Iris pigment epithelial cell (primary cell): ENCODE measurements at regions not wholly inside any gene's neighbourhood (a gene's known extent, or its start where the extent isn't known, plus 50 kb on each side); places are given as distances from the start of the nearest gene placed in this dataset.

Experiments used
- DNase-seq: peaks from one replicate; pipeline ENCODE4 v3.0.0-alpha.2; 2011; ENCODE audit warnings: low read depth

DNA sequence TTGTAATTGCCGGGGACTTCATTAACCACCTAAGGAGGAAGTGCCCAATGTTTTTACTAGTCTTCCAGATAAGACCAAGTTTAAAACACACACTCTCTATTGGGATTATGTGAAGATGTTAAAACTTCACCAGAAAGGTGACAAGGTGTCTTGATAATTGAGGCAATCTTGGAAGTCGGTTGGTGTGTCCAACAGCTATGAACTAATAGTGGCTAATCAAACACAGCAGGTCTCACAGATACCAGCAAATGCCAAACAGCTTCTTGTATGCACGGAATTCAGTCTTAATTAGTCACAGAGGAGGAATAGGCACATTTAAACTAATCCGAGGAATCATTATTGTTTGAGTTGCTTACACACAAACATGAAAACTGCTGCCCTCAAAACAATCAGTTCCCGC is 214.5 kb downstream of the SEC61B start:
- no peak for DNase-seq

DNA sequence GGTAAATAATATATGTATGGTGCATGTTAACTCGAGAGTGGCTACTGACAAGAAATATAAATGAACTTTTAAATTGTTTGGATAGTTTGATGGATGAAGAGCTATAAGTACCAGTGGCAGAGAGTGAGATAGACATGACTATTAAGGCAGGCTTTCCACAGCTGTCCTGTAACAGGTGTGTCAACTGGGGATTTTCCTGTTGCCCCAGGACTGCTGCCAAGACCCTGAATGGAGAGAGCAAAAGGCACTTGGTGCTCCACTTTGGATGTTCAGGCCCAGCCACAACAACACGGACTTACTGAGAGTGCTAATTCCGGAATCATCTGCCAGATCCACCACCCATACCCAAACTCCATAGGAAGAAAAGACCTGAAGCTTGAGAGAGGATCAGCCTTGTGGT is 215.1 kb downstream of the SEC61B start:
- no peak for DNase-seq

DNA sequence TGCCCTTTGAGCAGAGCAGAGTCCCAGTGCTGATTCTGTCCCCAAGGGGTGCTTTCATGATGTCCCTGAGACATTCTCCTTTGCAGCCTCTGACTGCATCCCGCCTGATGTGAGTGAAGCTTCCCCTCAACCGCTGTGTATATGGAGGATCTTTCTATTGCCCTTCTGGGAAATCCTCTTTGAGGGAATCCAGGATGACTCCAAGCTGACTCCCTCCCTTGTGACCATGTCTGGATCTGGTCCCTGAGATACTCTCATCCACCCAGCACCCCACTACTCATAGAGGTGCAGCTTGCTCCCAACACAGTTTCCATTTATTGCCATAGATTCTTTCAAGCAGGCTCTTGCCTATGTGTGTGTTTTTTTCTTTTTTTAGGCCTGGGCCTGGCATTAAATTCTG is 216.5 kb downstream of the SEC61B start:
- no peak for DNase-seq

DNA sequence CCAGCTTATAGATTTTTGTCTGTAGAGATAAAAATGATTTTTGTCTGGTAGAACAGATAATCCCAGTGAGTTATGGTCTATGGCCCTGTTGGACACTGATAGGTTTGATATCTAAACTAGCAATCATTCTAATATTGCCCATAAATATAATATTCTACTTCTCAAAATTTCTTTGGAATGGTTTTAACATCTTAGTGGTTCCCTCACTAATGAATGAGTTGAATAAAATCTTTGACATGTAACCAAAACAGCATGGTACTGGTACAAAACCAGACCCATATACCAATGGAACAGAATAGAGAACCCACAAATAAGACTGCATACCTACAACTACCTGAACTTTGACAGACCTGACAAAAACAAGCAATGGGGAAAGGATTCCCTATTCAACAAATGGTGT is 219.7 kb downstream of the SEC61B start:
- DNase-seq: no peak

DNA sequence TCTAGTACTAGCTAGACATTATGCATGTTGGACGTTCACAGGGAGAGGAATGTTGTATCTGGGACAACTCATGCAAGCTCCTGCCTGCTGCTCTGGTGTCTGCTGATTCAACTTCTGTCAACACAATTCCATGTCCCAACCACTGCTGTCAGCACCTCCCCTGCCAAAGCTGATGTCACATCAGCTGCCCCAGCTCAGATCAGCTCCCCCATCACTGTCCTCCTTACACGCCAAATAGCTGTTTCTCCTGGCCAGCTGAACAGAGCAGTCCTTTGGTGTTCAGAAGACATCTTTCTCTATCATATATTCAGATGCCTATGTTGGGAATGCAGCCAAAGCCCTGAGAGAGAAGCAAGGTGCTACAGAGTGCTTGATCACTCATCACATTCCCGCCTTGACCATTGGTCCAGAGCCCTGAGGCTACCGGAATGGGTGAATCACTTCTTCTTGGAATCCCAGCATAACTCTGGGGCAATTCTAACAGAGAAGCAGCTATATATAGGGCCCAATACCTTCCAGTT is 223.3 kb downstream of the SEC61B start:
- peak; percentile 93 for DNase-seq

DNA sequence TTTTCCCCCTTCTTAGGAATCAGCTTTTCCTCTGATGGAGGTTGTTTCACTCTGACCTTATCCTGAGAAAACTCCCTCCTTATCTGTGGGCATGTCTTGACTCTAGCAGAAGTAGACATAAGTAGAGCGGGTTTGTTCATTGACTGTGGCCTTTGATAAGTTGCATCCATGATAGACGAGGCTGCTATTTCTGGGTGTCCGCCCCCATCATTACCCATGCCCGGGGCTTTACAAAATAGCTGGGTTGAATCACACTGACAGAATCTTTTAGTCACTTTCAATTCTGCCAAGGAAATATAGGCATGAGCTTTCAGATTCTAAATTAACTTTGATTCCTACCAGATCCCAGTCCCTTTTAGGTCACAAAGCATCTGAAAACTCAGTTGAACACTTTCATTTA is 223.8 kb downstream of the SEC61B start:
- DNase-seq: no peak

DNA sequence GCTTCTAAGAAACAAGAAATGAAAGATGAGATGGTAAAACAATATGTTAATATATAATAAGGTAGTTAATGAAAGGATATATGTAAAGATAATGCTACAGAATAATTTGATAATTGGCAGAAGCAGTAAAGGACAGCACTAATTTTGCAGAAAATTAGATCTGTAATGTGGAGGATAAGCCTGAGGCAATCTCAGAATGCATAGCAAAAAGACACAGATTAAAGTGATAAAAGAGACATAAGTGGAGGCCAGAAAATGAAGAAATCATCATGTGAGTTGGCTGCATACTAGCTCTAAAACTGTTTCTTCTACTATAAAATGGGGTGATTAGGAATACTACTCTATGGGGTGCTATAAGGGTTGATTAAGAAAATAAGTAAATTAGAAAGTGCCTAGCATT is 225.9 kb downstream of the SEC61B start:
- no peak for DNase-seq

DNA sequence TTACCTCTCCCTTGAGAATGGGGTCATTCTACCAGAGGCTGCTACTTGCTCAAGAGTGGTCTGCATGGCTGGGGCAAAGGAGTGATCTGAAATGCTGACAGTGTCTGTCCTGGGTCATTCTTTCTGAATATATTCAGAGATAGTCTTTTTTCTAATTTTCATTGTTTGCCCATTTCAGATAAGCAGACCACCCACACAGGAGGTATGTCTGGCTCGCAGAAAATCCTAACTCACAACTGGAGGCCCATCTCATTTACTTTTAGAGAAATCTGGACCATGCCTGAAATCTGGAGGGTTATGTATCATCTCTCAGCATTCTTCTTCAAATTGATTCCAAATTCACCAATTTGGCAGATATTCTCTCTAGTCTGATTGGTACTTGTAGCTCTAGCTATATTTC is 227.6 kb downstream of the SEC61B start:
- no peak for DNase-seq

DNA sequence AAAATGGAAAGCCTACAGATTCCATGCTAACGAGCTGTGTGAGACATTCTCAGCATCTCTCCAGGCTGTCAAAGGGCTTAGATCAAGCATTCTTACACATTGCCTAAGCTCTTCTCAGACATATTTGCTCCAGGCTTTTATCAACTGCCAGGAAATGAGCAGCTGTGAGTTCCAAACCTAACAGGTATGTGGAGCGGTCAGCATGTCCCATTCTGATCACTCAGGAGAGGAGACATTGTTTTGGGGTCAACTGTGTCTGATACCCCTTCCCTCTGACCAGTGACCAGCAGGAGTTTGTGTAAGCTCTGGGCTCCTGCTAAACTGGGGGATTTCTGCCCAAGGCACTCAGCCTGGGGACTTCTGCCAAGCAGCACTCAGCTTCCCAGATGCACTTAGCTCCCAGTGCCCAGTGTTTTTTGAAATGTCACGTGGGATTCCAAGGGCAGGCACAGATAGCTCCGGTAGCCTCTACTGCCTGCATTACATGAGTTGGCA is 229.1 kb downstream of the SEC61B start:
- peak; percentile 21 for DNase-seq

DNA sequence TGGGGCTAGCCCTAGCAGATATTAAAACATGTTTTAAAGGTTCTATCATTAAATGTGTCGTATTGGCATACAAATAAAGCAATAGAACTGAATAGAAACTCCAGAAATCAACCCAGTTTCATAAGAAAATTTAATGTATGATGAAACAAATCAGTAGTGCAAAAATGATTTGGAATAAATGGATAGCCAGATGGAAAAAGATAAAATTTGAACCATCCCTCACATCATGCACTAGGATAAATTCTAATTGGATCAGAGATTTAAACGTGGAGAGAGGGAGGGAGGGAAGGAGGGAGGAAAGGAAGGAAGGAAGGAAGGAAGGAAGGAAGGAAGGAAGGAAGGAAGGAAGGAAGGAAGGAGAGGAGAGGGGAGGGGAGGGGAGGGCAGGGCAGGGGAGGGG is 235.3 kb downstream of the SEC61B start:
- no peak for DNase-seq

DNA sequence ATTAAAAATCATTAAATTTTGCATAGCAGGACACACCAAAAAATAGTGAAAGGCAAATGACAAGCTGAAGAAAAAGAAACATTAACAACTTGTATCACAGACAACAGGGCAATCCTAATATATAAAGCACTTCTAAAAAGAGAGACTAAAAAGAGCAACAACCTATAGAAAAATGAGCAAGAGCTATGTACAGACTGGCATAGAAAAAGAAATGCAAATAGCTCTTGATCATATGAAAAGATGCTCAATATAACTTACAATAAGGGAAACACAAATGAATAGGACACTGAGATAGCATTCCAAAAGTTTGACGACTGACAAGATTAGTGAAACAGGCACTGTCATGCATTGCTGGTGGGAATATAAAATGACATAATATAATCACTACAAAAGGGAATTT is 235.9 kb downstream of the SEC61B start:
- DNase-seq: no peak

DNA sequence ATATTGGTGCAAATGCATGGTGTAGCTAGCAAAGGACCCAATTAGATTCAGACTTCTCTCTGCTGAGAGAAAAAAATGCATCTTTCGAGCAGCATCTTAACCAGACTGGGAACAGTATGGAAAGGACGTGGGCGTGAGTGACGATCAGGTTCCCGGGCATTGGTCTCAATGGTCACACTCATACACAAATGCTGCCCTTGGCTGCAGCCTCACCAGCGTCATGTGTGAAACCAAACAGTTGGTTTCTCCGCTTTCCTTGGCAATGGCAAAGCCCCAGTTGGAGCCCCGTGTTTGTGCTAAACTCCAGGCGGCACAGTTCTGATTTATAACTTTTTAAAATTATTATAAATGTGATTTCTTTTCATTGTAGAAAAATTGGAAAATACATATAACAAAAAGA is 237.8 kb downstream of the SEC61B start:
- DNase-seq: no peak

DNA sequence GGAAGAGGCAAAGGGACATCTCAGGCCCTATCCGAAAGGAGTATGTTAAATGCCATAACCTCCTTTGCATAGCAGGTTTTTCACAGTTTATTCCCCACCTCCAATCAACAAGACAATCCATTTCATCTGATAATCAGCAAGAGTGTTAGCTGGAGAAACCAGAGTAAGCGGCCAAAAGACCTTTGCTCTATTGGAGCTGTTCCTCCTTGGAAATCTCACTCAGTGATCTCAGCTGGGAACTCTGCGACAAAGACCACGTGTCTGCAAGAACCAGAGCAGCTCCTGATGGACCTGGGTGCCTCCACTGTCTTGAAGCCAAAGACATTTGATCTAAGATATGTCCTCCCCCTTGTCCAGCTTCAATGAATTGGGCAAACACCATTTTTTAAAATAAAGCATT is 241.0 kb downstream of the SEC61B start:
- no peak for DNase-seq

DNA sequence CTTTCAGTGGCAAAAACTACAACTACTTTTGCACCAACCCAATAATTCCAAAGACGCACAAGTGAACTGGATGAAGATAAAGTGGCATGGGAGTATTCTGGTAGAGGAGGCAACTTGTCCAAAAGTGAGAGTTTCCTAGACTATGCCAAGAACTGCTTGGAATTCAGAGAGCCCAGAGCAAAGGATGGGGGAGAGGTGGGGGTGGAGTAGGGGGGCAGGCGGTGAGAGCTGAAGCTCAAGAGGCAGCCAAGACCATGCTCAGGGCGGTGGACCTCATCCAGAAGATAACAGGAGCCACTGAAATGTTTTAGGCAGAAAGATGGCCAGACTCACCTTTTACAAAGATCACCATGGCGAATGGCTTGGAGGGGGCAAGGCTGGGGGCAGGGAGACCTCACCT is 242.5 kb downstream of the SEC61B start:
- DNase-seq: no peak

DNA sequence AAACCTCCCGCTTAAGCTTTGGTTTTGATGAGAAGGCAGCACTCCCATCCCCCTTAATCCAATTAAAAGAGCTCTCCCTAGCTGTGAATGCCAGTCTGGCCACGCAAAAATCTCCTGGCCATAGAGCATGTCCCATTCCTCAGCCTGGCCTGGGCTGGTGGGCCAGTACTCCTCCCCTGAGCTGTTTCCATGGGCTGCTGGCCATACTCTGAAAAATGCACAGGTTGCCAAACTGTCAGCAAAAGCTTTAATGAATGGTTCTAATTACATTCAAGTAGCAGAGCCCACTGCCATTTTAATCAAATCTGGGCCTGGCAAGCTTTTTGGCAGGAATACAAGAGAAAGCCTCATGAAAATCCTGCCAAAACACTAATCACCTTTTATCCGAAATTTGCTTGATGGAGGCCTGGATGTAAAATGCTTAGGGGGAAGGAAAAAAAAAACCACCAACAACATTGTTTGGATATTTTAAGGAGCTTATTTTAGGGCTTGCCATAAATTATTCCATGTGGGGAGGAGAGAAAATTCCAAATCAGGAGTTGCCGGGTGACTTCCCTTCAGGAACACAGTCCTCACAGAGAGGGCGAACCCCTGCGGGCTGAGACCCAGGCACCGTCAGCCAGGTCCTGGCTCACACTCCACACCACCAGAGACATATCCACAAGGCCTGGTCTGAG is 243.3 kb downstream of the SEC61B start:
- DNase-seq: no peak

DNA sequence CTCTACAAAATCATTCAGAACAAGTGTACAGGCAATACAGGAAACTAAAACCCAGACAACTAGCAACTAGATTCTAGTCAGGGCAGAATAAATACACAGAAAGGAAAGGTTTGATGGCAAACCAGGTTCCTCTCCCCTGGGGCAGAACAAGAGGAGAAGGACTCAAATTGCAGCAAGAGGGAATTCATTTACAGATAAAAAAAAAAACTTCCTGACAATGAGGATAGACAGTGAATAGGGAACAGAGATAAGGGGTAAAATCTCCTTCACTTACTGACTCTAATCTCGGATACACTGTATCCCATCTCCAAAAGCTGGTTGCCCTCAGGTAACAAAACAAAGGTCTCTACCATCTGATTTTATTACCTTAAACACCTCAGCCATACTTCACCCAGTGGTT is 244.0 kb downstream of the SEC61B start:
- DNase-seq: no peak

DNA sequence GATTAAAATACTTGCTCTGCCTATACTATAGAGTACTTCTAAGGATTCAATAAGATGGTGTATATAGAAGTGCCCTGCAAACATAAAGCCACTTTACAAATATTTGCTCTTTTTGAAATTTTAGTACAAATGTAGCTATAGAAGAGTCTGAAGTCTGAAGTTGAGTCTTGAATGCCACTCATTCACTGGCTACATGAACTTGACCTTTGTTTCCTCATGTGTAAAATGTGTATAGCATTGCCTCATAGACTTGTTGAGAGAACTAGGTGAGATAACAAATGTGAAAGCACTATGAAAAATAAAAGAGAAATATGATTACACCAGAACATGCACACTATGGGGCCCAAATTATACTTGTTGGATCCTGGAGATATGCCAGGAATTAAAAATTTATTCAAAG is 244.7 kb downstream of the SEC61B start:
- DNase-seq: no peak

DNA sequence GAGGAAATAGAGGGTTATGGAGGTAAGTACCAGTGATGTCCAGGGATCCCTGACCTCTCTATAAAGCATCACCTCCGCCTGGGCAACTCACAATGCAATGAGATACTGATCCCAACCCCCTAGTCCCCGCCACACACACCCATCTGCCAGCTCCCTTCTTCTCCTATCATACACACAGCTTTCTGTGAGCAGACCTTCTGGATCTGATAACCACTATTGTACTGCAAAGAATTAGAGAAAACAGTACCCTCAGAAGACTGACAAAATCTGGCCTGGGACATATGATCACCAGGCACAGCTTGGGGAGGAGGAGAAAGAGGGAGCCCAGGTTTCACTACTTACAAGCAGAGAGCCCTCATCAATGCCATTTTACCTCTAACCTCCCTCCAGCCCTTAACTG is 249.0 kb downstream of the SEC61B start:
- DNase-seq: no peak

DNA sequence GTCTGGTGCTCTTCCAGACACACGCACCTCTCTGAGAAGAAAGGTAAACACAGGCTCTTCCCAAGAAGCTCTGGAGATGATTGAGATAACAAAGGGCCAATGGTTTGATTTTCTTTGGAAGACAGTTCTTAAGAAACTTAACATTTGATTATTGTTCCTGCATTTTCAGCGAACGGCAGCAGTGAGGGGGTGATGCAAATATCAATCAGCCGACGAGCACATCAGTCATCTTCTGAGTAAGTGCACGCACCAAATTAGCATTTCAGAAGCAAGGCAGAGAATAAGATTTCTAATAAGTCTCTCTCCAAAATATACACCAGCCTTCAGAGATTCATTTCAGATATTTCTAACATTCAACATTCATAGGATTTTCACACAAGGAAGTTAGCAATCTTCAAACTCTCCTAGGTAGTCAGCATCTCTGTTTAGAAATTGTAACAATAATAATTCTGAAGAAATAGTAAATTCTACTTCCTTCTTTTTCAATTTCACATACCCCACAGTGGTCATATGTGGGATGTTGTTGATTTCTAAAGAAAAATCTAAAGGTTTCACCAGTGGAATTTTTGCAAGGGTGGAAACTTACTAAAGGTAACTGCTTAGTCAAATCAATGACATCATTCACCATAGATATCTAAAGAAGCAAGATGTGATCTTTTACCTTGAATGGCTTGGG is 250.3 kb downstream of the SEC61B start:
- DNase-seq: no peak

DNA sequence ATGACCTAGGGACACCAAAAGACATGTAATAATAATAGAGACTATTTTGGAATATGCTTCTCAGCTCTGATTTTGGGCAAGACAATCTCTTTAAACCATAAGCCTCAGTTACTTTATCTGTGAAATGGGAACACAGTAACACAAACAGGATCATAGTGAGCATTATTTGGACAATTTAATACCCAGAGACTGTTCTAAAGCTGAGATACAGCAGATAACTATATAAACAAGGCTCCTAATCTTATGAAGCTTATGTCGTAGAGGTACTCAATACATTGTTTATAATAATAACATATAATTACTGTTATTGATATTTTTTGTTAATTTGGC is 250.8 kb downstream of the SEC61B start:
- no peak for DNase-seq

DNA sequence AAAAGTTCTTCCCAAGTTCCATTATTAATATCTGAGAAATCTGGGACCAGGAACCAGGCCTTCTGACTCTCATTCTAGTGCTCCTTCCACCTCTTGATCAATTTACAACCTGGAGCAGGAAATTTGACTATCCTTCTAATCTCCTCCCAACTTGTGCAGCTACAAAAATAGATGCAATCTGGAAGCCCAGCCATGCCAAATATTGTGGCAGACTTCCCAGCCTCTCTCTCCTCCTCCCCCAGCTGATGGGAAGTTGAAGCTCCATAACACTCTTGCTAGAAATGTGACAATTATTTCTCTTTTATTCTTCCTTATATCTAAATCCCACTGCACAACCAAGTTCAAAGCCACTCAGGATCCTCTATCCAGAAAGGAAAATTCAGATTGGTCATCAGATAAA is 252.1 kb downstream of the SEC61B start:
- DNase-seq: no peak

DNA sequence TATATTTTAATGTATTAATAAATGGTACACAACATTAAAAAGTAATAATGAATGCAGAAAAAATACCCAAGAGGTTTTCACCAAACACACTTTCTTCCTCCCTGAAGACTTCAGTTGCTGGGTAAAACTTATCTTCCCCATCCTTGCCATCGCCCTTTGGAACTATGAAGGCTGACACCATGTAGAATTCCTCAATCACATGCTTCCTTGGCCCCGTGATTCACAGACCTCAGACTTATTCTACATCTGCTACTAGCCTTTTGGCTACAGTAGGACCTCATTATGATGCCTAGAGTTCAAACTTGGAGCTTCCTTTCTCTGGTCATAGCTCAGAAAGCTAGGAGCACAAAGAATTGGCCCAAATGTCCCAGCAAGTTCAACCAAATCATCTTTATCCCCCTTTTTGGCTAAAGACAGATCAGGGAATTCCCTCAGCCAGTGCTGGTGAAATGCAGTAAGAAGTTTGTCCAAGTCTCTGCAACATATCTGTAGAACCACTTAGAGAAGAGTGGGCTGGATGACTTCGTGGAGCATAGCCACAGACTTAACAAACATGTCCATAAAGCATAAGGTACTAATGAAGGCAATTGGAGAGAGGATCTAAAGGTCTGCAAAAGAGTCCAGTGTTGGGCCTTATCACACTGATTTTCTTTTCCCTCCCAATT is 253.5 kb downstream of the SEC61B start:
- no peak for DNase-seq

DNA sequence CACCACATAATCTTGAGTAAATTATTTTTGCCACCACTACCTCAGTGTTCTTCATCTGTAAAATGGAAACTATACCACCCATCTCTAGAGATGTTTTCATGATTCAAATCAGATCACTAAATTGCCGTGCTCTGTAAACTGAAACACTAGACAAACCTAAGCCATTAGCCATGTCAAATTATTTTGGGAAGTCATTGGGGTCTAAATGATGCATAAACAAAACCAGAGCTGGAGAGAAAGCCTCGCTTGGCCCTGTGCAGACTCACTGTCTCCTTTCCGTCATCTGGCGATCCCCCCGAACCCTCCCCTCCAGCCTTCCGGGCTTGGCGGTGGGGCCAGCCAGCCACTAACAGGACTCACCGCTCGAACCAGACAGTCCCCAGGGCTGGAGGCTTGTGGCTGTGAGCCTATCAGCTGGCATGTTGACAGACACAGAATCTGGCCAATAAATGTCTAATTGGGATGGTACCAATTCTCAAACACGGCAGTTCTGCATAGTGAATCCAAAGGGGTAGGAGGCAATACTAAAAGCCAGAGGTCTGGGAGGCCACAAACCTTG is 256.5 kb downstream of the SEC61B start:
- DNase-seq: no peak
